ENCODE measurements at regions not wholly inside any gene's neighbourhood (a gene's known extent, or its start where the extent isn't known, plus 50 kb on each side); places are given as distances from the start of the nearest gene placed in this dataset.

- Histone ChIP-seq H3K79me2 (ENCODE audit: control insufficient read depth, insufficient read depth, low read length) (no peaks in the 10 kb centered on the region), H3K9ac (ENCODE audit: control insufficient read depth, insufficient read depth, low read length) (no peak overlapping the region), H3K27ac (ENCODE audit: control insufficient read depth, insufficient read depth) (no peak overlapping the region), H3K27me3 (replicated peaks in 1 of 2; ENCODE audit: control insufficient read depth in 2 of 2, insufficient read depth in 2 of 2, low read length in 1 of 2) (no peaks in the 10 kb centered on the region), H3K36me3 (ENCODE audit: control insufficient read depth in 2 of 2, insufficient read depth in 2 of 2, low read length in 1 of 2) (no peaks in the 10 kb centered on the region; a peak in 1 of 4 replicates), H3K9me3 (replicated peaks; ENCODE audit: control insufficient read depth, insufficient read depth, low read length) (no peaks in the 10 kb centered on the region; the same call in none of the 3 replicates), H3K4me3 (no peak overlapping the region), H3K4me1 (ENCODE audit: control insufficient read depth, insufficient read depth, low read length) (no peaks in the 10 kb centered on the region), H3K4me2 (ENCODE audit: control insufficient read depth, insufficient read depth) (no peak overlapping the region), H4K20me1 (ENCODE audit: control insufficient read depth, insufficient read depth) (no peaks in the 10 kb centered on the region), H2AFZ (ENCODE audit: control insufficient read depth, low read depth, low read length) (no peak overlapping the region)
- ChIA-PET SMC1A (ENCODE audit: uncharacterized antibody, unreplicated experiment) (interaction anchor here (0.9 to 2.8 kb wide), 8 partner anchors 9 to 100 kb away, joined by 3 to 12 read pairs (median 4); no protein-coding TSS in a partner anchor), RAD21 (ENCODE audit: unreplicated experiment) (interaction anchor here (1.2 kb wide), 1 partner anchor 190 kb away, joined by 3 read pairs; no protein-coding TSS in a partner anchor), POLR2A (interaction anchor here (0.9 kb wide), 1 partner anchor 9 kb away, joined by 3 read pairs; no protein-coding TSS in a partner anchor), CTCF (interaction anchor here (1.0 kb wide), 1 partner anchor 135 kb away, joined by 3 read pairs; no protein-coding TSS in a partner anchor)
- FAIRE-seq: no peak
- in situ Hi-C loops (cut with MboI): no loop called here
- ATAC-seq: no peak
- TF ChIP-seq NFIC (IDR thresholded peaks at IDR 0.05; ENCODE audit: low read depth, low read length) (no peak), RAD51 (IDR thresholded peaks at IDR 0.05) (no peak), RUNX3 (IDR thresholded peaks at IDR 0.05; ENCODE audit: low read length) (peak; percentile 64; the same call in 1 of the 2 replicates), MEF2A (IDR thresholded peaks at IDR 0.05; ENCODE audit: insufficient read depth, low read depth, low read length) (0 out of 2 replicates have a peak, but pooled peaks have one; percentile 37), E2F4 (IDR thresholded peaks at IDR 0.05; ENCODE audit: low read depth, low read length) (no peak)
- WGBS (ENCODE audit: insufficient coverage, insufficient replicate concordance, low lambda C conversion rate, missing lambda C conversion rate): 73% methylated on average over 5 of the region's 5 CpGs
- DNase-seq (ENCODE audit: low read depth, low spot score): no peak
- intact Hi-C loops (cut with micrococcal nuclease; ENCODE audit: unreplicated experiment): no loop called here
- no TSS peak for BruUV-seq (replicated peaks)
Measured at GRCh38 chr6:25127076-25127837, 151.9 kb upstream of the CARMIL1 start.

Data from GM12878 (cell line).